ENCODE measurements at regions not wholly inside any gene's neighbourhood (a gene's known extent, or its start where the extent isn't known, plus 50 kb on each side); places are given as distances from the start of the nearest gene placed in this dataset.

DNA sequence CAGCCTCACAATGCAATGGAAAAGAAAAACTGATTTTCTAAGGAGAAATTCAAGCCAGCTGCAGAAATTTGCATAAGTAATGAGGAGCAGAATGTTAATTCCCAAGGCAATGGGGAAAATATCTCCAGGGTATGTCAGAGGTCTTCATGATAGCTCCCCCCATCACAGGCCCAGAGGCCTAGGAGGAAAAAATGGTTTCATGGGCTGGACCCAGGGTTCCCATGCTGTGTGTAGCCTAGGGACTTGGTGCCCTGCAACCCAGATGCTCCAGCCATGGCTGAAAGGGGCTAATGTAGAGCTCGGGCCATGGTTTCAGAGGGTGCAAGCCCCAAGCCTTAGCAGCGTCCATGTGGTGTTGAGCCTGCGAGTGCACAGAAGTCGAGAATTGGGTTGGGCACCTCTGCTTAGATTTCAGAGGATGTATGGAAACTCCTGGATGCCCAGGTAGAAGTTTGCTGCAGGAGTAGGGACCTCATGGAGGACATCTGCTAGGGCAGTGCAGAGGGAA, 53.5 kb upstream of the TEX13C start:
- Mint-ChIP-seq H3K27me3 (ENCODE audit: low read depth, poor library complexity) (peaks cover 7% of the 10 kb centered on the region), H3K4me3 (no peak overlapping the region), H3K27ac (no peak overlapping the region), H3K9me3 (peaks cover 44% of the 10 kb centered on the region), H3K36me3 (ENCODE audit: low read depth) (peaks cover 5% of the 10 kb centered on the region), H3K4me1 (no peaks in the 10 kb centered on the region)
- DNase-seq, result no peak
- TF ChIP-seq, protein P1, sequence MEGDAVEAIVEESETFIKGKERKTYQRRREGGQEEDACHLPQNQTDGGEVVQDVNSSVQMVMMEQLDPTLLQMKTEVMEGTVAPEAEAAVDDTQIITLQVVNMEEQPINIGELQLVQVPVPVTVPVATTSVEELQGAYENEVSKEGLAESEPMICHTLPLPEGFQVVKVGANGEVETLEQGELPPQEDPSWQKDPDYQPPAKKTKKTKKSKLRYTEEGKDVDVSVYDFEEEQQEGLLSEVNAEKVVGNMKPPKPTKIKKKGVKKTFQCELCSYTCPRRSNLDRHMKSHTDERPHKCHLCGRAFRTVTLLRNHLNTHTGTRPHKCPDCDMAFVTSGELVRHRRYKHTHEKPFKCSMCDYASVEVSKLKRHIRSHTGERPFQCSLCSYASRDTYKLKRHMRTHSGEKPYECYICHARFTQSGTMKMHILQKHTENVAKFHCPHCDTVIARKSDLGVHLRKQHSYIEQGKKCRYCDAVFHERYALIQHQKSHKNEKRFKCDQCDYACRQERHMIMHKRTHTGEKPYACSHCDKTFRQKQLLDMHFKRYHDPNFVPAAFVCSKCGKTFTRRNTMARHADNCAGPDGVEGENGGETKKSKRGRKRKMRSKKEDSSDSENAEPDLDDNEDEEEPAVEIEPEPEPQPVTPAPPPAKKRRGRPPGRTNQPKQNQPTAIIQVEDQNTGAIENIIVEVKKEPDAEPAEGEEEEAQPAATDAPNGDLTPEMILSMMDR (IDR thresholded peaks at IDR 0.05), result no peak
